SK-N-MC (cell line): ENCODE measurements at regions not wholly inside any gene's neighbourhood (a gene's known extent, or its start where the extent isn't known, plus 50 kb on each side); places are given as distances from the start of the nearest gene placed in this dataset.
"Not testable (repeated sequence)": the region's sequence is repeated elsewhere in the genome, so short reads cannot be mapped to it uniquely, and the experiment has no call there.

Experiments
- DNase-seq: peaks from one replicate; pipeline ENCODE4 v3.0.0-alpha.2; 2011; ENCODE audit warnings: low read depth, low spot score
- H3K27ac ChIP-seq: fragments of 200-600 bp; sonication (generic); 2 replicates; pipeline ENCODE4 v1.5.1; 2016; ENCODE audit warnings: mixed run types
- H3K36me3 ChIP-seq: fragments of 200-600 bp; sonication (generic); 2 replicates; pipeline ENCODE4 v1.6.1; 2017; ENCODE audit warnings: antibody characterized with exemption, low read length, mixed read lengths; ENCODE audit not compliant: insufficient read depth
- H3K4me3 ChIP-seq: fragments of 200-600 bp; sonication (generic); 2 replicates; pipeline ENCODE4 v1.5.1; 2016
- H3K9ac ChIP-seq: fragments of 200-600 bp; sonication (generic); 2 replicates; pipeline ENCODE4 v1.8.0; 2017; ENCODE audit warnings: mixed run types, mixed read lengths; ENCODE audit not compliant: insufficient read length
- H3K9me3 ChIP-seq: fragments of 200-600 bp; sonication (generic); 2 replicates; pipeline ENCODE4 v1.6.1; 2017; ENCODE audit warnings: low read depth, mild to moderate bottlenecking, antibody characterized with exemption, low read length, moderate library complexity, mixed read lengths
- EZH2 ChIP-seq: fragments of 200-600 bp; sonication (generic); IDR thresholded peaks from one replicate; pipeline ENCODE4 v1.6.1; 2017; ENCODE audit warnings: antibody characterized with exemption
- FOXP2 ChIP-seq: optimal IDR thresholded peaks from 2 replicates; pipeline ENCODE3; 2011; ENCODE audit warnings: mild to moderate bottlenecking, moderate library complexity; ENCODE audit not compliant: insufficient read depth; ENCODE audit errors: extremely low read length, control extremely low read depth
- POLR2AphosphoS5 ChIP-seq: IDR thresholded peaks from 2 replicates; pipeline ENCODE4 v1.6.1; 2012; ENCODE audit warnings: mild to moderate bottlenecking, low read depth, low read length, borderline replicate concordance

- TF ChIP-seq EZH2 (no peak), POLR2AphosphoS5 (no peak), FOXP2 (no peak)
- peak overlapping the region; percentile 25; the same call in 1 of the 2 replicates for H3K4me3 ChIP-seq
- peak overlapping the region; percentile 47 for H3K27ac ChIP-seq
- H3K9me3 ChIP-seq: no peaks in the 10 kb centered on the region
- no peaks in the 10 kb centered on the region for H3K36me3 ChIP-seq
- peak overlapping the region; percentile 13 for H3K9ac ChIP-seq
- DNase-seq: no peak
These were observed 169.4 kb upstream of the BANK1 start for GRCh38 chr4:101621120-101621519.

- H3K27ac ChIP-seq: no peak overlapping the region
- no peaks in the 10 kb centered on the region for H3K9me3 ChIP-seq
- DNase-seq: no peak
- H3K4me3 ChIP-seq: no peak overlapping the region
- TF ChIP-seq POLR2AphosphoS5 (no peak), FOXP2 (no peak), EZH2 (no peak)
- H3K36me3 ChIP-seq: no peaks in the 10 kb centered on the region
- H3K9ac ChIP-seq: no peak overlapping the region
These were observed 174.9 kb upstream of the BANK1 start for GRCh38 chr4:101615652-101616051.

GRCh38 chr4:101606989-101607388 lies 183.5 kb upstream of the BANK1 start:
- DNase-seq, H3K4me3 ChIP-seq, H3K9ac ChIP-seq, H3K36me3 ChIP-seq, H3K27ac ChIP-seq, H3K9me3 ChIP-seq: not testable (repeated sequence)

GRCh38 chr4:101604976-101605375 lies 185.6 kb upstream of the BANK1 start:
- no peak for DNase-seq
- Histone ChIP-seq H3K36me3 (no peaks in the 10 kb centered on the region), H3K27ac (no peak overlapping the region), H3K9ac (no peak overlapping the region), H3K9me3 (no peaks in the 10 kb centered on the region), H3K4me3 (no peak overlapping the region)
- TF ChIP-seq POLR2AphosphoS5: no peak; the same call in 1 of the 2 replicates
- TF ChIP-seq FOXP2: no peak
- no peak for TF ChIP-seq EZH2

- no peaks in the 10 kb centered on the region for H3K9me3 ChIP-seq
- no peak overlapping the region for H3K27ac ChIP-seq
- DNase-seq: no peak
- TF ChIP-seq EZH2 (no peak), FOXP2 (no peak), POLR2AphosphoS5 (no peak)
- no peak overlapping the region for H3K4me3 ChIP-seq
- no peak overlapping the region for H3K9ac ChIP-seq
- H3K36me3 ChIP-seq: no peaks in the 10 kb centered on the region
These were observed 190.2 kb upstream of the BANK1 start for GRCh38 chr4:101600287-101600686.

GRCh38 chr4:101599620-101600019 lies 190.9 kb upstream of the BANK1 start:
- TF ChIP-seq POLR2AphosphoS5 (no peak), FOXP2 (no peak), EZH2 (no peak)
- no peaks in the 10 kb centered on the region for H3K36me3 ChIP-seq
- H3K27ac ChIP-seq: no peak overlapping the region
- no peaks in the 10 kb centered on the region for H3K9me3 ChIP-seq
- no peak for DNase-seq
- H3K9ac ChIP-seq: no peak overlapping the region
- no peak overlapping the region for H3K4me3 ChIP-seq

- H3K27ac ChIP-seq: no peak overlapping the region
- H3K36me3 ChIP-seq: no peaks in the 10 kb centered on the region
- H3K9ac ChIP-seq: no peak overlapping the region
- TF ChIP-seq FOXP2 (no peak), POLR2AphosphoS5 (no peak), EZH2 (no peak)
- no peak for DNase-seq
- H3K9me3 ChIP-seq: no peaks in the 10 kb centered on the region
- no peak overlapping the region for H3K4me3 ChIP-seq
These were observed 193.6 kb upstream of the BANK1 start for GRCh38 chr4:101596781-101597552.

- TF ChIP-seq FOXP2: no peak
- no peak for TF ChIP-seq POLR2AphosphoS5
- TF ChIP-seq EZH2: no peak
- no peaks in the 10 kb centered on the region for H3K36me3 ChIP-seq
- no peak overlapping the region for H3K4me3 ChIP-seq
- H3K9me3 ChIP-seq: no peaks in the 10 kb centered on the region
- no peak for DNase-seq
- H3K9ac ChIP-seq: no peak overlapping the region
- H3K27ac ChIP-seq: no peak overlapping the region
These were observed 195.9 kb upstream of the BANK1 start for GRCh38 chr4:101594588-101594987.

GRCh38 chr4:101593666-101594065 lies 196.9 kb upstream of the BANK1 start:
- H3K9ac ChIP-seq: no peak overlapping the region
- TF ChIP-seq EZH2: no peak
- TF ChIP-seq FOXP2: no peak
- no peak for TF ChIP-seq POLR2AphosphoS5

More at GRCh38 chr4:101593666-101594065, 196.9 kb upstream of the BANK1 start:
- no peaks in the 10 kb centered on the region for H3K9me3 ChIP-seq
- H3K4me3 ChIP-seq: no peak overlapping the region
- DNase-seq: no peak
- H3K36me3 ChIP-seq: no peaks in the 10 kb centered on the region
- no peak overlapping the region for H3K27ac ChIP-seq
